HG02884 (cell line): ENCODE measurements at regions not wholly inside any gene's neighbourhood (a gene's known extent, or its start where the extent isn't known, plus 50 kb on each side); places are given as distances from the start of the nearest gene placed in this dataset.
"Not testable (repeated sequence)": the region's sequence is repeated elsewhere in the genome, so short reads cannot be mapped to it uniquely, and the experiment has no call there.

Experiments used
- ATAC-seq: cut with Tn5 transposase; IDR thresholded peaks from one replicate; pipeline ENCODE4 v1.9.1; 2021; ENCODE audit warnings: mild to moderate bottlenecking, moderate library complexity; ENCODE audit not compliant: unreplicated experiment

- ATAC-seq = no peak
Observed at GRCh38 chr12:46942579-46942978, 116.8 kb upstream of the SLC38A4 start.

DNA sequence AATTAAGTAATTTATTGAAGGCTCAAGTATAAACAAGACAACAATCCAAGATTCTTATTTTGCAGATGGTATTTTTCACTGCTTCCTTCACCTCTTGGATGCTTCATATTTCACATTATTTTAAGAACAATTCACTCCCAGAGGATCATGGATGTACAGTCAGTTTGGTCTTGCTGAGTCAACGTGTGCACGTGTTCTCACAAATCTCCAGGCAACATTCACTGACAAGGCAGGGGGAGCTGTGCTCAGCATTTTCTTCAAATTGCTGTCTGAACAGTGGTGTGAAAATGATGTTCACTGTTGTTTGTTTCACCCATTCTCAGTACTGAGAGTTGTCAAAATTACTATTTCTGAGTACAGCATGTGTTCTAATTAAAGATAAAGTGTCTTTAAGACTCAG is 118.3 kb upstream of the SLC38A4 start:
- ATAC-seq = no peak

DNA sequence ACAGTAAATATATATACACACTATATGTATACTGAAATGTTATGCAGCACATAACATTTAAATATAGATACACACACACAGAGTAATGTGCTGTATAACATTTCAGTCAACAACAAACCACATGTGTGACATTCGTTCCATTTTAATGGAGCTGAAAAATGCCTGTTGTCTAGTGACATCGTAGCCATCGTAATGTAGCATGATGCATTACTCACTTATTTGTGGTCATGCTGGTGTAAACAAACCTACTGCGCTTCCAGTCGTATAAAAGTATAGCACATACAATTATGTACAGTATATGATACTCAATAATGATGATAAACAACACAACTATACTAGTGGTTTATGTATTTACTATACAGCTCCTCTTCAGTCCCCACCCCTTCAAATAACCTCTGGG is 119.0 kb upstream of the SLC38A4 start:
- ATAC-seq = no peak

GRCh38 chr12:46945591-46945990 is 119.8 kb upstream of the SLC38A4 start:
- ATAC-seq = no peak

DNA sequence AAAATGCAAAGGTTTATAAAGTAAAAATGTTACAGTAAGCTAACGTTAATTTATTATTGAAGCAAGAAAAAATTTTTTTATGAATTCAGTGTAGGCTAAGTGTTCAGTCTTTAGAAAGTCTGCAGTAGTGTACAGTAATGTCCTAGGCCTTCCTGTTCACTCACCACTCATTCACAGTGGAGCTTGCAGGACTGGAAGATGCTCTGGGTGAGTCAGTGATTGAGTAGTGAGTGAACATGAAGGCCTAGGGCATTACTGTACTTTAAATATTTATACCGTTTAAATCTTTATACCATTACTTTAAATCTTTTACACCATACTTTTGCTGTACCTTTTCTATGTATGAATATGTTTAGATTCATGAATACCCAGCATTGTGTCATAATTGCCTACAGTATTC is 120.3 kb upstream of the SLC38A4 start:
- no peak for ATAC-seq

- ATAC-seq = no peak
Observed at GRCh38 chr12:46948936-46949545, 123.2 kb upstream of the SLC38A4 start.

- ATAC-seq = no peak
Observed at GRCh38 chr12:46950094-46950493, 124.3 kb upstream of the SLC38A4 start.

GRCh38 chr12:46952880-46953483 is 126.4 kb upstream of the PCED1B start:
- ATAC-seq = no peak

DNA sequence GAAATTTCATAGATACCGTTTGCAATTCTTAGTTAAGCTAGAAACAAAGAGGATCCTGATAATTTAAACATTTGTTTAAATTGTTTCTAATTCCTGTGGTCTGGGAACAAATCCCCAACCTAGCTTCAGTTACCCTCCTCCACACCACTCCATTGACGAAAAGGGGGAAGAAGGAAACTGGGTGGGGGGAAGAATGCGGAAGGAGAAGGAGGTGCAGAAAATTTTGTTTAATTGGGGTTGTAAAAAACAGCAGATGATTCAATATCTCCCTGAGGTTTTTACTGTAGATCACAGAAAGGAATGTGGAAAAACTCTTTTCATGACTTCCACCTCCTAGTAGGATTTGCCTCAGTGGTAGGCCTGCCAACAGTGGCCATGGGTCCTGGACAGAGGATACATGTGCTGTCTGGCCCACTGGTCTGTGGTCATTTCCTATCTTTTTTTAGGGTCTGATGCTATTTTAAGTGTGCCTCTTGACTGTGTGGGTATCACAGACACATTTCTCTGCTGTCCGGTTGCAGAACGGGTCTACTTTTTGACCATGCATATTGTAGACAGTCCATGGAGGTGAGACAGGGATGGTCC is 122.9 kb upstream of the PCED1B start:
- ATAC-seq = no peak

GRCh38 chr12:46958053-46958452 is 121.4 kb upstream of the PCED1B start:
- ATAC-seq = no peak

- ATAC-seq = no peak
Observed at GRCh38 chr12:46958599-46959290, 120.7 kb upstream of the PCED1B start.

- no peak for ATAC-seq
Observed at GRCh38 chr12:46959502-46959901, 119.9 kb upstream of the PCED1B start.

DNA sequence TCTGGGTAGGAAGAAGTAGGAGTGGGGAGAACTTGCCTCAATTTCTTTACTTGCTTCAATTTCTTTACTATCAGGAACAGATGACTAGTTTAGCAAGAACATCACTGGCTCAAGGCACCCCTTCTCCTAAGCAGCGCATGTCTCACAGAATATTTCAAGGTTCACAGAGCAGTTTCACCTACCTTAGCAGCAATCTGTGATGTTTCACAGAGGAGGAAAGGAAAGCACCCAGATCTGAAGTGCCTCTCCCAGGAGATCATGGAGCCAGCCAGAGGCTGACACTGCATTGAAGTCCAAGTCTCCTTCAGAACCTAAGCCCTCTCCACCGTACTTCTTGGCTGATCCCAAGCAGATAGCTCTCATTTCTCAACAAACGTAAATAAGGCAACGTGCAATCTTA is 118.7 kb upstream of the PCED1B start:
- ATAC-seq = no peak

DNA sequence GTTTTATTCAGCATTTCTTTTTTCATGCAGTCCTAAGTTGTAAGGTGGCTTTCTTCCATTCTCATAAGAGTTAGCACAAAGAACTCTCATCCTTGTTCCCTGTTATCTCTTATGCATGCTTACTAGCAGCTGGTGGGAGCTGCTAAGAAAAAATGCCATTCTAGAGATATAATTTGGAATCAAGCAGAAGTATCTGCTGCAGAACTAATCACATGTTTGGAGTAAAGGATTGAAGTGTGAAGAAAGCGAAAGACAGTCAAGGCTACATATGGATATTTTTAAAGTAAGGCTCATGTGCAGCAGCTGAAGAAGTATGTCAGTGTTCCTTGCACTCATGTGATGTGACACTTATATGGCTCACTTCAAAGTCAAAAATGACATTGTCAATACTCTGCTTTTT is 116.2 kb upstream of the PCED1B start:
- ATAC-seq = no peak

GRCh38 chr12:46963977-46964971 is 115.1 kb upstream of the PCED1B start:
- no peak for ATAC-seq

DNA sequence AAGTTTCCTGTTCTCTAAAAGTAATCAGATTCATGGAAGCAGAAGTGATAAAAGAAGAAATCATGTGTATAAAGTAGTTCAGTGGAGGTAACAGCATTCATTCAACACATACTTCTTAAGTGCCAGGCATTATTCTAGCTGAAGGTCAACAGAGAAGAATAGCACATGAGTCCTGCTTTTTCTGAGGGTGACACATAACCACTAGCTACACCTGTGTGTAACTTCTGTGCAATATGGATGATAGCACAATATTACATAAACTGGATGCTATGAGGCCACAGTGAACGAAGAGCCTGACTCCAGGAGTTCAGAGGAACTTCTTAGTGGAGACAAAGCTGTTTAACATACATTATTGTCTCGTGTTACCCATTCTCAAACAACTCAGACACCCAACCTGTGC is 114.3 kb upstream of the PCED1B start:
- no peak for ATAC-seq

DNA sequence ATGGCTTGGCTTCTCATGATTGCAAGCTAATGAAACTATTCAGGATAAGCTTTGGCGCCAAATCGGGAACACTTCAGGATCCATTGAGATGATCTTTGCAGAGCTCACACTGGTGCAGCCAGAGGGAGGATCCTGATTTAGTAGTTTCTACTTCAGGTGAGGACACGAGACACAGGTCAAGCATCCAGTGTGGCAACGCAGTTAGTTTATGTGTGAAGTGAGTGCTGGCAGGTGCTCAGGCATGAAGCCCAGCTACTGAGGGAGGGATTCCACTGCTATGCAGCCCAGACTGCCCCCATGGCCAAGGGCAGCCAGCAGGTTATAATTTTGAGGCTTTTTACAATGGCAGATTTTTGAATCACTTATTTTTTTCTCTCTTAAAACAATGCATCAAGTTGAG is 113.5 kb upstream of the PCED1B start:
- no peak for ATAC-seq

DNA sequence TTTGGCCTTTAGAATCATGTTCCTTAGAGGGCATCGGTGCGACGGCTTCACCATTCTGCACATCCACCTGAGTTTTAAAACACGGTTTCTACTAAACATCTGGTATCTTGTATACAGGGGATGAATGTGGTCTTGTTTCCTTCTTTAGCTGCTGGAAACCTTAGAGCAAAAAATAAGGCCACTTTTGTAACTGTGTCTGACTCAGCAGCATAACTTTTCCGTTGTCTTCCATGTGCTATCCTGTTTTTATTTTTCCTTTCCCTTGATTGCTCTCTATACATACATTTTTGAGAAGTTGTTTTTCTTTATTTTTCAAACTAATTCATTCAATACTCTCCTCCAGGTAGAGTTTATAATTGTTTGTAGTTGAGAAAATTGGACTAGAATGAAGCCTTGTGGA is 108.8 kb upstream of the PCED1B start:
- ATAC-seq = no peak

- ATAC-seq = not testable (repeated sequence)
Observed at GRCh38 chr12:46973937-46974336, 105.5 kb upstream of the PCED1B start.

- ATAC-seq = no peak
Observed at GRCh38 chr12:46977871-46978375, 101.5 kb upstream of the PCED1B start.

DNA sequence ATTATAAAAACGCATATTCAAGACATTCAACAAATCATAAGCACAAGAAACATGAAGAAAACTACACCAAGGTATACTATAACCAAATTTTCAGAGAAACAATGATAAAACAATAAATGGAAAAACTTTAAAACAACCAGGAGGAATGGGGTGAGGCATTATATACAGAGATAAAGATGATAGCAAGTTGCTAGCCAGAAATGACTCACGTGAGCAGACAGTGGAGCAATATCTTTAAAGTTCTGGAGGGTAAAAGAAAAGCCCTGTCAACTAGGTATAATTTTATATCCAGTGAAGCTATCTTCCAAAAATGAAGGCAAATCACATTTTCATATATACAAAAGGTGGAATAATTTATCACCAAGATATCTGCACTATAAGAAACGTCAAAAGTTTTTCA is 97.8 kb upstream of the PCED1B start:
- ATAC-seq = no peak
